ENCODE measurements at regions not wholly inside any gene's neighbourhood (a gene's known extent, or its start where the extent isn't known, plus 50 kb on each side); places are given as distances from the start of the nearest gene placed in this dataset.

DNA sequence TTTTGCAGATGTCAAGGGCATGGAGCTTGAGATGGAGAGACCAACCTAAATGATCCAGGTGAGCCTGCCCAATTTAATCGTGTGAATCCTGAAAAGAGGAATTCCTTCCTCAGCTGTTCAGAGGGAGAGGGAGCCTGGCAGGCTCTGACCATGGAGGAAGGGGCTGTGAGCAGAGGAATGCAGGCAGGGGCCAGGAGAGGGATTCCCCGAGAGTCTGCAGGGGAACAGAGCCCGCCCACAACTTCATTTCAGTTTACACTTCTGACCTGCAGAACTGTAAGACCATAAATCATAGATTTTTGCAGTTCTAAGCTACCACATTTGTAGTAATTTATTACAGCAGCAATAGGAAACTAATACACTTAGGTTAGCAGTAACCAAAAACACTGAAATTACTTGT lies 164.1 kb downstream of the TBXT start:
- no peak overlapping the region for H3K4me3 ChIP-seq (ENCODE audit: low read length)
- no peak for DNase-seq (ENCODE audit: low read depth)
- no peak for TF ChIP-seq CTCF (conservative IDR thresholded peaks at IDR 0.05; ENCODE audit: low read depth, low read length)

DNA sequence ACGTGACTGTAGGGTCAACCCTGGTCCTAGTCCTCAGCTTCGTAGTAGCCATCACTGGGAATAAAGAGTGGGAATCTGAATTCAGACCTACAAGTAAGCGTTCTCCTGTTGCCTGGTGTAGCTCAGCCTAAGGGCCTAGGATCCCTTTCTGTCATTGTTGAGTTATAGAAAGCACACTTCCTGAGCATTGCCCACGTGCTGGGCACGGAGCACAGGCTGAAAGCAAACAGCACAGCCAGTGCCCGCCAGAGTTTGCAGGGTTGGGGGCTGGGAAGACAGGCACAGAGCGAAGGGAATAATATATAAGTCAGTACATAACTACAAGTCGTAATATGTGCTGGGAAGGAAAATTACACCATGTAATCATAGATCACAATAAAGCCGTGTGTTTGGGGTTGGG lies 166.3 kb downstream of the TBXT start:
- TF ChIP-seq CTCF (conservative IDR thresholded peaks at IDR 0.05; ENCODE audit: low read depth, low read length), result no peak
- no peak for DNase-seq (ENCODE audit: low read depth)

GRCh38 chr6:165999279-165999678 lies 168.4 kb downstream of the TBXT start:
- TF ChIP-seq CTCF (conservative IDR thresholded peaks at IDR 0.05; ENCODE audit: low read depth, low read length), result no peak
- DNase-seq (ENCODE audit: low read depth), result no peak
- H3K4me3 ChIP-seq (ENCODE audit: low read length), result no peak overlapping the region

More for the DNA sequence above, 166.3 kb downstream of the TBXT start:
- no peak overlapping the region for H3K4me3 ChIP-seq (ENCODE audit: low read length)

- DNase-seq (ENCODE audit: low read depth), result no peak
- H3K4me3 ChIP-seq (ENCODE audit: low read length), result no peak overlapping the region
- no peak for TF ChIP-seq CTCF (conservative IDR thresholded peaks at IDR 0.05; ENCODE audit: low read depth, low read length)
Measured at GRCh38 chr6:165998072-165998471, 169.6 kb downstream of the TBXT start.

- H3K4me3 ChIP-seq (ENCODE audit: low read length), result no peak overlapping the region
- DNase-seq (ENCODE audit: low read depth), result no peak
- TF ChIP-seq CTCF (conservative IDR thresholded peaks at IDR 0.05; ENCODE audit: low read depth, low read length), result no peak
Measured at GRCh38 chr6:165991341-165991740, 176.3 kb downstream of the TBXT start.

GRCh38 chr6:165990216-165990615 lies 177.4 kb downstream of the TBXT start:
- no peak overlapping the region for H3K4me3 ChIP-seq (ENCODE audit: low read length)
- no peak for DNase-seq (ENCODE audit: low read depth)
- TF ChIP-seq CTCF (conservative IDR thresholded peaks at IDR 0.05; ENCODE audit: low read depth, low read length), result no peak

DNA sequence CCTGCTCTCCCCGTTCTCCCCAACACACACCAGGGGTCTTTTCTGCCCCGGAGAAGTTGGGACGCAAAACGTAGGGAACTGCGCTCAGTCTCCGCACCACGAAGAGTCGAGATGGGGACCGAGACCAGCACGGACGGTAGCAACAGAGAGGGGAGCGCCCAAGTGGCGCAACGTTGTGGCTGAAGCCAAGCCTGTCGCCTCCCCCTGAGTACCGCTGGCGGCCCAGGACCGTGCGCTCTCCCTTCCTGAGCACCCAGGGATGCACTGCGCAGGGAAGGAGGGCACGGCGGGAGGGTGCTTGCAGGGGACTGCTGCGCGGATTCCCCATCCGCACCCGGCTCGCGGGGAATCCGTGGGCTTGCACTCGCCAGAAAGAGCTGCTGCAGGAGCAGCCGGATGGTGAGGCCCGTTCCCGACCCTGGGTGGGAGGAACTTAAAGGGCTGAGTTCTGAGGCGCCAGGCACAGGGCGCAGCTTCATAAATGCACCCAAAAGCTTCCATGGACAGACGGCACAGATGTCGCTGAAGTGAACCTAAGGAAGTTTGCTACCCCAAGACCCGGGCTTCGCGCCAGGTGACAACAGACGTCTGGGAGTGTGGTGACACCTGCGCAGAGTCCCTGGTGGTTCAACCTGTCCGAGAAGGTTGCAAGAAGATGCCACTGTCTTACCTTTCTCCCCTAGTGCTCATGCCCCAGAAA lies 178.7 kb downstream of the TBXT start:
- peak overlapping the region; percentile 70 for H3K4me3 ChIP-seq (ENCODE audit: low read length)
- no peak for TF ChIP-seq CTCF (conservative IDR thresholded peaks at IDR 0.05; ENCODE audit: low read depth, low read length)
- no peak for DNase-seq (ENCODE audit: low read depth)

All from retinal pigment epithelial cell (primary cell).